NCI-H345 treated with DMSO at 0.1 percent for 48 hours (cell line): ENCODE measurements at regions not wholly inside any gene's neighbourhood (a gene's known extent, or its start where the extent isn't known, plus 50 kb on each side); places are given as distances from the start of the nearest gene placed in this dataset.

Experiments
- DNase-seq: peaks from one replicate; lab custom pipeline; 2025; ENCODE audit not compliant: unreplicated experiment; lab: John Stamatoyannopoulos, UW

GRCh38 chr6:28766426-28766825 is 157.4 kb downstream of the TRIM27 start:
- DNase-seq, result no peak

GRCh38 chr6:28767133-28767532 is 156.7 kb downstream of the TRIM27 start:
- no peak for DNase-seq

GRCh38 chr6:28767691-28768090 is 156.1 kb downstream of the TRIM27 start:
- no peak for DNase-seq

GRCh38 chr6:28768187-28768913 is 155.4 kb downstream of the TRIM27 start:
- no peak for DNase-seq

- DNase-seq, result no peak
These were observed 154.0 kb downstream of the TRIM27 start for GRCh38 chr6:28769626-28770402.

- DNase-seq, result no peak
These were observed 153.1 kb downstream of the TRIM27 start for GRCh38 chr6:28770732-28771131.

GRCh38 chr6:28771401-28772267 is 152.2 kb downstream of the TRIM27 start:
- DNase-seq, result no peak

GRCh38 chr6:28772480-28773381 is 151.1 kb downstream of the TRIM27 start:
- DNase-seq, result no peak

GRCh38 chr6:28774292-28775051 is 149.3 kb downstream of the TRIM27 start:
- DNase-seq, result no peak

- no peak for DNase-seq
These were observed 148.8 kb downstream of the TRIM27 start for GRCh38 chr6:28775052-28775376.

GRCh38 chr6:28775405-28776129 is 148.2 kb downstream of the TRIM27 start:
- no peak for DNase-seq

GRCh38 chr6:28776269-28777146 is 147.3 kb downstream of the TRIM27 start:
- DNase-seq, result no peak

- DNase-seq, result no peak
These were observed 146.7 kb downstream of the TRIM27 start for GRCh38 chr6:28777147-28777461.

GRCh38 chr6:28782113-28782673 is 141.6 kb downstream of the TRIM27 start:
- no peak for DNase-seq

- DNase-seq, result no peak
These were observed 137.7 kb downstream of the TRIM27 start for GRCh38 chr6:28785962-28786679.

- DNase-seq, result no peak
These were observed 134.2 kb downstream of the TRIM27 start for GRCh38 chr6:28789553-28790083.

GRCh38 chr6:28791002-28791383 is 132.8 kb downstream of the TRIM27 start:
- DNase-seq, result no peak
